Erythroblast (primary cell): ENCODE measurements at regions not wholly inside any gene's neighbourhood (a gene's known extent, or its start where the extent isn't known, plus 50 kb on each side); places are given as distances from the start of the nearest gene placed in this dataset.

ENCODE experiments used
- GATA1 ChIP-seq: IDR thresholded peaks from 2 replicates; pipeline ENCODE4 v1.6.1; 2011; ENCODE audit warnings: low read depth, mild to moderate bottlenecking, control low read depth, low read length, moderate library complexity
- POLR2A ChIP-seq: IDR thresholded peaks from 2 replicates; pipeline ENCODE4 v1.6.1; 2011; ENCODE audit warnings: mild to moderate bottlenecking, low read length

- TF ChIP-seq POLR2A = no peak
- no peak for TF ChIP-seq GATA1
Observed at GRCh38 chr18:47585136-47585535, 333.7 kb upstream of the SKOR2 start.
